ENCODE measurements at regions not wholly inside any gene's neighbourhood (a gene's known extent, or its start where the extent isn't known, plus 50 kb on each side); places are given as distances from the start of the nearest gene placed in this dataset.

DNA sequence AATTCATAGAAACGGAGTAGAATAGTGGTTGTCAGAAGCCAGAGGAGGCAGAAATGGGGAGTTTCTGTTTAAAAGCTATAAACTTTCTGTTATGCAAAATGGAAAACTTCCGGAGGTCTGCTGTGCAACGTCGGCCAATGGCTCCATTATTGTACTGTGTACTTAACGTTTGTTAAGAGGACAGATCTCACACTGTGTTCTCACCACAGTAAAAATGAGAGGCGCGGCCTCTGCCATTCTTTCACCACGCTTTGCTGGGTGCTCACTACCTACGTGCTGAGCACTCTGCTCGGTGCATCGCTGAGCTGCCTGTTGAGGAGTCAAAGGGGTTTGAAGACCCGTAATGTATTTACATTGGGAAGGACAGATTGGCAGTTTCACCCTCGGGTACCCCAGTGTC lies 218.8 kb upstream of the B3GAT1 start:
- TF ChIP-seq, protein P1, sequence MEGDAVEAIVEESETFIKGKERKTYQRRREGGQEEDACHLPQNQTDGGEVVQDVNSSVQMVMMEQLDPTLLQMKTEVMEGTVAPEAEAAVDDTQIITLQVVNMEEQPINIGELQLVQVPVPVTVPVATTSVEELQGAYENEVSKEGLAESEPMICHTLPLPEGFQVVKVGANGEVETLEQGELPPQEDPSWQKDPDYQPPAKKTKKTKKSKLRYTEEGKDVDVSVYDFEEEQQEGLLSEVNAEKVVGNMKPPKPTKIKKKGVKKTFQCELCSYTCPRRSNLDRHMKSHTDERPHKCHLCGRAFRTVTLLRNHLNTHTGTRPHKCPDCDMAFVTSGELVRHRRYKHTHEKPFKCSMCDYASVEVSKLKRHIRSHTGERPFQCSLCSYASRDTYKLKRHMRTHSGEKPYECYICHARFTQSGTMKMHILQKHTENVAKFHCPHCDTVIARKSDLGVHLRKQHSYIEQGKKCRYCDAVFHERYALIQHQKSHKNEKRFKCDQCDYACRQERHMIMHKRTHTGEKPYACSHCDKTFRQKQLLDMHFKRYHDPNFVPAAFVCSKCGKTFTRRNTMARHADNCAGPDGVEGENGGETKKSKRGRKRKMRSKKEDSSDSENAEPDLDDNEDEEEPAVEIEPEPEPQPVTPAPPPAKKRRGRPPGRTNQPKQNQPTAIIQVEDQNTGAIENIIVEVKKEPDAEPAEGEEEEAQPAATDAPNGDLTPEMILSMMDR (IDR thresholded peaks at IDR 0.05), result no peak
- TF ChIP-seq POLR2A (IDR thresholded peaks at IDR 0.05), result no peak

All from thyroid gland (tissue), 4 donors.